PC-9 (cell line): ENCODE measurements at regions not wholly inside any gene's neighbourhood (a gene's known extent, or its start where the extent isn't known, plus 50 kb on each side); places are given as distances from the start of the nearest gene placed in this dataset.

ENCODE experiments used
- BruUV-seq: library from RNA; stranded (reverse); fragments of 400-500 nt; replicated peaks from 2 replicates; lab custom pipeline; 2021; lab: Mats Ljungman, UMichigan
- CTCF ChIA-PET: fragments of 300-600 bp; sonication (Branson Sonifier 250); formaldehyde crosslinking; loops from one replicate; lab custom pipeline; 2022; ENCODE audit warnings: antibody characterized with exemption; lab: Charles Lee
- POLR2A ChIA-PET: fragments of 300-600 bp; sonication (Branson Sonifier 250); formaldehyde crosslinking; loops from one replicate; lab custom pipeline; 2022; ENCODE audit warnings: antibody characterized with exemption; ENCODE audit not compliant: unreplicated experiment; lab: Charles Lee
- DNase-seq, 2 experiments: peaks; one replicate each; pipeline versions ENCODE4 v3.0.0 to v3.0.0-alpha.2; 2015 to 2022; ENCODE audit warnings: mixed read lengths in 1 of 2
- H2AFZ ChIP-seq: fragments of 200-600 bp; sonication (generic); 2 replicates; pipeline ENCODE4 v1.8.1; 2017; ENCODE audit warnings: antibody characterized with exemption
- H3F3A ChIP-seq: fragments of 200-600 bp; sonication (generic); 2 replicates; pipeline ENCODE4 v1.8.1; 2017; ENCODE audit warnings: antibody characterized with exemption, mild to moderate bottlenecking, low read depth; ENCODE audit not compliant: insufficient read depth
- H3K27ac ChIP-seq: fragments of 200-600 bp; sonication (generic); 2 replicates; pipeline ENCODE4 v1.6.1; 2016; ENCODE audit warnings: mixed run types
- H3K27me3 ChIP-seq: fragments of 200-600 bp; sonication (generic); 2 replicates; pipeline ENCODE4 v1.6.1; 2016; ENCODE audit warnings: low read depth, mixed run types; ENCODE audit not compliant: insufficient read depth
- H3K36me3 ChIP-seq: fragments of 200-600 bp; sonication (generic); 2 replicates; pipeline ENCODE4 v1.6.1; 2016; ENCODE audit warnings: low read depth, mixed run types
- H3K4me1 ChIP-seq: fragments of 200-600 bp; sonication (generic); replicated peaks from 2 replicates; pipeline ENCODE4 v1.6.1; 2016; ENCODE audit warnings: mixed run types; ENCODE audit not compliant: insufficient read depth
- H3K4me2 ChIP-seq: fragments of 200-600 bp; sonication (generic); 2 replicates; pipeline ENCODE4 v1.6.1; 2017; ENCODE audit warnings: mixed run types
- H3K4me3 ChIP-seq: fragments of 200-600 bp; sonication (generic); 2 replicates; pipeline ENCODE4 v1.6.1; 2016; ENCODE audit warnings: mixed run types
- H3K79me2 ChIP-seq: fragments of 200-600 bp; sonication (generic); 2 replicates; pipeline ENCODE4 v1.6.1; 2017; ENCODE audit warnings: low read depth, mixed run types
- H3K9me2 ChIP-seq: fragments of 200-600 bp; sonication (generic); 2 replicates; pipeline ENCODE4 v1.8.1; 2017; ENCODE audit warnings: mild to moderate bottlenecking; ENCODE audit not compliant: insufficient read depth
- H3K9me3 ChIP-seq: fragments of 200-600 bp; sonication (generic); 2 replicates; pipeline ENCODE4 v1.8.1; 2016; ENCODE audit warnings: low read depth; ENCODE audit not compliant: insufficient read depth
- H4K20me1 ChIP-seq: fragments of 200-600 bp; sonication (generic); 2 replicates; pipeline ENCODE4 v1.8.1; 2017; ENCODE audit not compliant: insufficient read depth
- EZH2 ChIP-seq: fragments of 200-600 bp; sonication (generic); IDR thresholded peaks from 2 replicates; pipeline ENCODE4 v1.8.0; 2017; ENCODE audit warnings: antibody characterized with exemption, low read depth
- intact Hi-C: fragments of 100-400 bp; cut with micrococcal nuclease; formaldehyde crosslinking; loops from one replicate; pipeline ENCODE4 v1.10.0; 2022; ENCODE audit not compliant: unreplicated experiment
- TF ChIP-seq, protein P1 (sequence below): fragments of 200-600 bp; sonication (generic); conservative IDR thresholded peaks from 2 replicates; pipeline ENCODE4 v1.6.1; 2017; ENCODE audit warnings: mixed run types, antibody characterized with exemption, mild to moderate bottlenecking, moderate library complexity

GRCh38 chr10:28774051-28774995 lies 97.0 kb downstream of the BAMBI start:
- intact Hi-C loops: no loop called here
- no peaks in the 10 kb centered on the region for H3K79me2 ChIP-seq
- no peaks in the 10 kb centered on the region for H4K20me1 ChIP-seq
- no peaks in the 10 kb centered on the region for H3K36me3 ChIP-seq
- H3K4me2 ChIP-seq: no peak overlapping the region
- H3K9me2 ChIP-seq: no peaks in the 10 kb centered on the region
- H3K9me3 ChIP-seq: no peaks in the 10 kb centered on the region
- no peak for TF ChIP-seq EZH2
- TF ChIP-seq, protein P1, sequence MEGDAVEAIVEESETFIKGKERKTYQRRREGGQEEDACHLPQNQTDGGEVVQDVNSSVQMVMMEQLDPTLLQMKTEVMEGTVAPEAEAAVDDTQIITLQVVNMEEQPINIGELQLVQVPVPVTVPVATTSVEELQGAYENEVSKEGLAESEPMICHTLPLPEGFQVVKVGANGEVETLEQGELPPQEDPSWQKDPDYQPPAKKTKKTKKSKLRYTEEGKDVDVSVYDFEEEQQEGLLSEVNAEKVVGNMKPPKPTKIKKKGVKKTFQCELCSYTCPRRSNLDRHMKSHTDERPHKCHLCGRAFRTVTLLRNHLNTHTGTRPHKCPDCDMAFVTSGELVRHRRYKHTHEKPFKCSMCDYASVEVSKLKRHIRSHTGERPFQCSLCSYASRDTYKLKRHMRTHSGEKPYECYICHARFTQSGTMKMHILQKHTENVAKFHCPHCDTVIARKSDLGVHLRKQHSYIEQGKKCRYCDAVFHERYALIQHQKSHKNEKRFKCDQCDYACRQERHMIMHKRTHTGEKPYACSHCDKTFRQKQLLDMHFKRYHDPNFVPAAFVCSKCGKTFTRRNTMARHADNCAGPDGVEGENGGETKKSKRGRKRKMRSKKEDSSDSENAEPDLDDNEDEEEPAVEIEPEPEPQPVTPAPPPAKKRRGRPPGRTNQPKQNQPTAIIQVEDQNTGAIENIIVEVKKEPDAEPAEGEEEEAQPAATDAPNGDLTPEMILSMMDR: no peak
- no peaks in the 10 kb centered on the region for H3F3A ChIP-seq
- no peak for DNase-seq
- no peaks in the 10 kb centered on the region for H3K27me3 ChIP-seq
- CTCF ChIA-PET: interaction anchor here (0.5 kb wide), 1 partner anchor 1466 kb away, joined by 10 read pairs; no protein-coding TSS in a partner anchor
- POLR2A ChIA-PET: no interaction called here
- H3K4me1 ChIP-seq: no peaks in the 10 kb centered on the region
- no peak overlapping the region for H3K27ac ChIP-seq
- no TSS peak for BruUV-seq
- no peak overlapping the region for H3K4me3 ChIP-seq
- no peak overlapping the region for H2AFZ ChIP-seq

GRCh38 chr10:28775773-28776172 lies 98.5 kb downstream of the BAMBI start:
- Histone ChIP-seq H2AFZ (no peak overlapping the region), H3K4me2 (no peak overlapping the region), H3K27me3 (no peaks in the 10 kb centered on the region), H3K9me3 (no peaks in the 10 kb centered on the region), H3K4me1 (no peaks in the 10 kb centered on the region), H3K36me3 (no peaks in the 10 kb centered on the region), H3K27ac (no peak overlapping the region), H4K20me1 (no peaks in the 10 kb centered on the region), H3K79me2 (no peaks in the 10 kb centered on the region), H3K4me3 (no peak overlapping the region), H3K9me2 (no peaks in the 10 kb centered on the region), H3F3A (no peaks in the 10 kb centered on the region)
- intact Hi-C loops: no loop called here
- TF ChIP-seq, protein P1: no peak
- TF ChIP-seq EZH2: no peak
- no TSS peak for BruUV-seq
- POLR2A ChIA-PET: no interaction called here
- DNase-seq: no peak
- CTCF ChIA-PET: no interaction called here

DNA sequence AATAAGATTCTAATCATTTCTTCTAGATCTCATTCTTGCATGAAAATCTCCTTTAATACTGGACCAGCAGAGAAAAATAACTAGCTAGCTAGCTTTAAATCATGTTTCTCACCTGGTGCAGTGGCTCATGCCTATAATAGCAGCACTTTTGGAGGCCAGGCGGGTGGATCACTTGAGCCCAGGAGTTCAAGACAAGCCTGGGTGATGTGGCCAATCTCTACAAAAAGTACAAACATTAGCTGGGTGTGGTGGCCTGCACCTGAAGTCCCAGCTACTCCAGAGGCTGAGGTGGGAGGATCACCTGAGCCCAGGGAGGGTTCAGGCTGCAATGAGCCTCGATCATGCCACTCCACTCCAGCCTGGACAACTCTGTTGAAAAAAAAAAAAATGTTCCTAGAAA lies 99.2 kb downstream of the BAMBI start:
- no peak overlapping the region for H3K27ac ChIP-seq
- no peaks in the 10 kb centered on the region for H4K20me1 ChIP-seq
- DNase-seq: no peak
- H2AFZ ChIP-seq: no peak overlapping the region
- no peaks in the 10 kb centered on the region for H3K9me3 ChIP-seq
- BruUV-seq: no TSS peak
- POLR2A ChIA-PET: no interaction called here
- no peaks in the 10 kb centered on the region for H3K36me3 ChIP-seq
- no peak overlapping the region for H3K4me3 ChIP-seq
- no peaks in the 10 kb centered on the region for H3K27me3 ChIP-seq
- TF ChIP-seq EZH2: no peak
- TF ChIP-seq, protein P1: no peak
- H3F3A ChIP-seq: no peaks in the 10 kb centered on the region
- CTCF ChIA-PET: no interaction called here
- H3K9me2 ChIP-seq: no peaks in the 10 kb centered on the region
- intact Hi-C loops: no loop called here
- no peaks in the 10 kb centered on the region for H3K4me1 ChIP-seq
- H3K4me2 ChIP-seq: no peak overlapping the region
- H3K79me2 ChIP-seq: no peaks in the 10 kb centered on the region
